Upper lobe of left lung (tissue), 4 donors: ENCODE measurements at regions not wholly inside any gene's neighbourhood (a gene's known extent, or its start where the extent isn't known, plus 50 kb on each side); places are given as distances from the start of the nearest gene placed in this dataset.
"Not testable (repeated sequence)": the region's sequence is repeated elsewhere in the genome, so short reads cannot be mapped to it uniquely, and the experiment has no call there.

ENCODE experiments used
- CTCF ChIP-seq, 6 experiments: fragments of 450-650 bp in 4 of 6; fragments of 200-600 bp in 2 of 6; sonication (generic) in 2 of 6; IDR thresholded peaks; one replicate each; pipeline ENCODE4 v1.5.1; 2016 to 2019; ENCODE audit warnings: antibody characterized with exemption in 6 of 6
- POLR2A ChIP-seq, 4 donors: fragments of 450-650 bp; IDR thresholded peaks; one replicate each; pipeline ENCODE4 v1.5.1; 2016 to 2017; ENCODE audit warnings: antibody characterized with exemption in 4 of 4, mild to moderate bottlenecking in 2 of 4

GRCh38 chr10:9057293-9057692 lies 1002.8 kb downstream of the GATA3 start:
- not testable (repeated sequence) for TF ChIP-seq POLR2A, CTCF (IDR thresholded peaks at IDR 0.05)
